ENCODE measurements at regions not wholly inside any gene's neighbourhood (a gene's known extent, or its start where the extent isn't known, plus 50 kb on each side); places are given as distances from the start of the nearest gene placed in this dataset.
A peak's percentile ranks its signal among the peaks of the same experiment; 100 is the strongest.

- intact Hi-C loops (cut with DNase I, micrococcal nuclease), result no loop called here
- Histone ChIP-seq H3K4me3 (no peak overlapping the region), H3K4me1 (ENCODE audit: low read depth) (no peaks in the 10 kb centered on the region), H3K9me3 (no peaks in the 10 kb centered on the region), H3K36me3 (ENCODE audit: low read depth) (no peaks in the 10 kb centered on the region)
- DNase-seq, result no peak
- no peak for TF ChIP-seq CTCF (IDR thresholded peaks at IDR 0.05)
- no peak for ATAC-seq
These were observed 69.6 kb upstream of the ATXN3L start for GRCh38 chrX:13389501-13389900.

GRCh38 chrX:13387666-13388494 lies 68.0 kb upstream of the ATXN3L start:
- DNase-seq, result no peak
- no peak for TF ChIP-seq CTCF (IDR thresholded peaks at IDR 0.05)
- Histone ChIP-seq H3K4me3 (no peak overlapping the region), H3K9me3 (no peaks in the 10 kb centered on the region), H3K36me3 (ENCODE audit: low read depth) (no peaks in the 10 kb centered on the region), H3K4me1 (ENCODE audit: low read depth) (no peaks in the 10 kb centered on the region)
- intact Hi-C loops (cut with DNase I, micrococcal nuclease), result no loop called here
- peak; percentile 59 for ATAC-seq

GRCh38 chrX:13386636-13387035 lies 66.8 kb upstream of the ATXN3L start:
- Histone ChIP-seq H3K36me3 (ENCODE audit: low read depth) (no peaks in the 10 kb centered on the region), H3K9me3 (no peaks in the 10 kb centered on the region), H3K4me1 (ENCODE audit: low read depth) (no peaks in the 10 kb centered on the region), H3K4me3 (no peak overlapping the region)
- no peak for ATAC-seq
- no peak for TF ChIP-seq CTCF (IDR thresholded peaks at IDR 0.05)
- DNase-seq, result no peak
- intact Hi-C loops (cut with DNase I, micrococcal nuclease), result no loop called here

GRCh38 chrX:13386092-13386491 lies 66.2 kb upstream of the ATXN3L start:
- no peaks in the 10 kb centered on the region for H3K36me3 ChIP-seq (ENCODE audit: low read depth)
- intact Hi-C loops (cut with DNase I, micrococcal nuclease), result no loop called here
- TF ChIP-seq CTCF (IDR thresholded peaks at IDR 0.05), result no peak
- DNase-seq (no peak), ATAC-seq (no peak)
- no peaks in the 10 kb centered on the region for H3K9me3 ChIP-seq
- no peaks in the 10 kb centered on the region for H3K4me1 ChIP-seq (ENCODE audit: low read depth)
- H3K4me3 ChIP-seq, result no peak overlapping the region

- Histone ChIP-seq H3K4me3 (no peak overlapping the region), H3K4me1 (ENCODE audit: low read depth) (no peaks in the 10 kb centered on the region), H3K9me3 (no peaks in the 10 kb centered on the region), H3K36me3 (ENCODE audit: low read depth) (no peaks in the 10 kb centered on the region)
- intact Hi-C loops (cut with DNase I, micrococcal nuclease), result no loop called here
- DNase-seq (no peak), ATAC-seq (peak; percentile 75)
- no peak for TF ChIP-seq CTCF (IDR thresholded peaks at IDR 0.05)
These were observed 64.1 kb upstream of the ATXN3L start for GRCh38 chrX:13383907-13384306.
